HEK293 (cell line): ENCODE measurements at regions not wholly inside any gene's neighbourhood (a gene's known extent, or its start where the extent isn't known, plus 50 kb on each side); places are given as distances from the start of the nearest gene placed in this dataset.

ENCODE experiments used
- PRDM4 ChIP-seq: fragments of 450-650 bp; formaldehyde crosslinking; IDR thresholded peaks from 2 replicates; pipeline ENCODE4 v1.5.1; 2017; ENCODE audit warnings: missing biosample characterization, missing genetic modification characterization
- SALL2 ChIP-seq: fragments of 450-650 bp; formaldehyde crosslinking; IDR thresholded peaks from 2 replicates; pipeline ENCODE4 v1.5.0; 2017; ENCODE audit warnings: missing biosample characterization, mild to moderate bottlenecking, missing genetic modification characterization, borderline replicate concordance
- YY1 ChIP-seq: fragments of 450-650 bp; formaldehyde crosslinking; IDR thresholded peaks from 2 replicates; pipeline ENCODE4 v1.5.1; 2018; ENCODE audit warnings: missing biosample characterization, missing genetic modification characterization
- ZFP3 ChIP-seq: fragments of 450-650 bp; formaldehyde crosslinking; IDR thresholded peaks from 2 replicates; pipeline ENCODE4 v1.5.1; 2016; ENCODE audit warnings: low read depth, missing biosample characterization, missing genetic modification characterization
- ZNF768 ChIP-seq: fragments of 450-650 bp; formaldehyde crosslinking; IDR thresholded peaks from 2 replicates; pipeline ENCODE4 v1.5.1; 2018; ENCODE audit warnings: missing biosample characterization, mild to moderate bottlenecking, missing genetic modification characterization
- ZNF777 ChIP-seq: fragments of 450-650 bp; formaldehyde crosslinking; IDR thresholded peaks from 2 replicates; pipeline ENCODE4 v1.5.1; 2017; ENCODE audit warnings: missing biosample characterization, missing genetic modification characterization, borderline replicate concordance

GRCh38 chr9:87127978-87128614 is 180.8 kb upstream of the GAS1 start:
- TF ChIP-seq ZNF768 (tag by site-specific recombination) (no peak), YY1 (tag by site-specific recombination) (no peak), ZNF777 (tag by site-specific recombination) (no peak), ZFP3 (tag by site-specific recombination) (no peak), SALL2 (tag by site-specific recombination) (no peak), PRDM4 (tag by site-specific recombination) (no peak)
